PC-3 (cell line): ENCODE measurements at regions not wholly inside any gene's neighbourhood (a gene's known extent, or its start where the extent isn't known, plus 50 kb on each side); places are given as distances from the start of the nearest gene placed in this dataset.

Experiments used
- ATAC-seq: fragments of 200-7000 bp; cut with Tn5 transposase; 2 replicates; pipeline ENCODE4 v1.9.1; 2020; ENCODE audit warnings: mild to moderate bottlenecking, moderate library complexity
- BruUV-seq: library from RNA; stranded (reverse); fragments of 400-500 nt; replicated peaks from 2 replicates; lab custom pipeline; 2021; lab: Mats Ljungman, UMichigan
- CTCF ChIA-PET: fragments of 300-600 bp; sonication (Branson Sonifier 250); formaldehyde crosslinking; loops from one replicate; lab custom pipeline; 2022; ENCODE audit warnings: antibody characterized with exemption; lab: Charles Lee
- POLR2A ChIA-PET: fragments of 300-600 bp; sonication (Branson Sonifier 250); formaldehyde crosslinking; loops from one replicate; lab custom pipeline; 2022; ENCODE audit warnings: antibody characterized with exemption; ENCODE audit not compliant: unreplicated experiment; lab: Charles Lee
- DNase-seq: peaks from one replicate; pipeline ENCODE4 v3.0.0-alpha.2; 2015
- H2AFZ ChIP-seq: fragments of 300-600 bp; sonication (generic); 2 replicates; pipeline ENCODE4 v1.6.0; 2016; ENCODE audit warnings: antibody characterized with exemption, low read length
- H3F3A ChIP-seq: fragments of 300-600 bp; sonication (generic); one replicate; pipeline ENCODE4 v1.6.0; 2017; ENCODE audit warnings: antibody characterized with exemption, low read length, control low read depth, mild to moderate bottlenecking; ENCODE audit not compliant: unreplicated experiment
- H3K27ac ChIP-seq: fragments of 300-600 bp; sonication (generic); 2 replicates; pipeline ENCODE4 v1.5.1; 2016; ENCODE audit warnings: mild to moderate bottlenecking, low read length
- H3K27me3 ChIP-seq: fragments of 300-600 bp; sonication (generic); 2 replicates; pipeline ENCODE4 v1.6.1; 2016; ENCODE audit warnings: low read length, mixed read lengths
- H3K36me3 ChIP-seq: fragments of 300-600 bp; sonication (generic); 2 replicates; pipeline ENCODE4 v1.6.1; 2016; ENCODE audit warnings: low read depth, mixed run types, low read length, mixed read lengths
- H3K4me1 ChIP-seq: fragments of 300-600 bp; sonication (generic); 2 replicates; pipeline ENCODE4 v1.5.1; 2016; ENCODE audit warnings: low read length; ENCODE audit not compliant: insufficient read depth
- H3K4me2 ChIP-seq: fragments of 300-600 bp; sonication (generic); 2 replicates; pipeline ENCODE4 v1.6.0; 2016; ENCODE audit warnings: low read length
- H3K4me3 ChIP-seq: fragments of 300-600 bp; sonication (generic); 2 replicates; pipeline ENCODE4 v1.5.1; 2016; ENCODE audit warnings: mild to moderate bottlenecking, low read length, mixed read lengths
- H3K79me2 ChIP-seq: fragments of 300-600 bp; sonication (generic); 2 replicates; pipeline ENCODE4 v1.6.1; 2017; ENCODE audit warnings: low read length, mixed read lengths
- H3K9ac ChIP-seq: fragments of 300-600 bp; sonication (generic); 2 replicates; pipeline ENCODE4 v1.6.0; 2016; ENCODE audit warnings: mild to moderate bottlenecking, low read length
- H3K9me2 ChIP-seq: fragments of 300-600 bp; sonication (generic); replicated peaks from 2 replicates; pipeline ENCODE4 v1.6.1; 2016; ENCODE audit warnings: mixed run types, low read length, mixed read lengths
- H3K9me3 ChIP-seq: fragments of 300-600 bp; sonication (generic); 2 replicates; pipeline ENCODE4 v1.6.1; 2016; ENCODE audit warnings: low read length, mixed read lengths
- H4K20me1 ChIP-seq: fragments of 300-600 bp; sonication (generic); 2 replicates; pipeline ENCODE4 v1.6.1; 2016; ENCODE audit warnings: low read length, mixed read lengths
- CTCF ChIP-seq: fragments of 300-600 bp; sonication (generic); conservative IDR thresholded peaks from 2 replicates; pipeline ENCODE4 v1.5.1; 2017; ENCODE audit warnings: antibody characterized with exemption, low read depth, mild to moderate bottlenecking, low read length
- EZH2 ChIP-seq: fragments of 300-600 bp; sonication (generic); IDR thresholded peaks from one replicate; pipeline ENCODE4 v1.6.1; 2017; ENCODE audit warnings: antibody characterized with exemption, mild to moderate bottlenecking, low read length; ENCODE audit not compliant: unreplicated experiment
- EZH2phosphoT487 ChIP-seq: fragments of 300-600 bp; sonication (generic); IDR thresholded peaks from 2 replicates; pipeline ENCODE4 v1.6.1; 2018; ENCODE audit warnings: mild to moderate bottlenecking, antibody characterized with exemption, low read length, borderline replicate concordance
- intact Hi-C: fragments of 100-400 bp; cut with micrococcal nuclease; formaldehyde crosslinking; loops from 2 replicates; pipeline ENCODE4 v1.9.0; 2023

- DNase-seq (no peak), ATAC-seq (no peak)
- ChIA-PET POLR2A (no interaction called here), CTCF (no interaction called here)
- Histone ChIP-seq H3K4me1 (no peaks in the 10 kb centered on the region), H4K20me1 (no peaks in the 10 kb centered on the region), H3K9me3 (no peaks in the 10 kb centered on the region), H3K27me3 (peaks cover 81% of the 10 kb centered on the region), H3F3A (no peaks in the 10 kb centered on the region), H3K9ac (no peak overlapping the region), H3K79me2 (no peaks in the 10 kb centered on the region), H3K4me3 (no peak overlapping the region), H3K4me2 (no peak overlapping the region), H2AFZ (no peak overlapping the region), H3K9me2 (no peaks in the 10 kb centered on the region), H3K27ac (no peak overlapping the region), H3K36me3 (no peaks in the 10 kb centered on the region)
- intact Hi-C loops = no loop called here
- TF ChIP-seq EZH2phosphoT487 (no peak), CTCF (no peak), EZH2 (no peak)
- BruUV-seq = no TSS peak
Measured at GRCh38 chr13:111614009-111614408, 293.6 kb downstream of the TEX29 start.

- Histone ChIP-seq H3K36me3 (no peaks in the 10 kb centered on the region), H3K9me3 (no peaks in the 10 kb centered on the region), H3K27ac (no peak overlapping the region), H3K9me2 (no peaks in the 10 kb centered on the region), H3K79me2 (no peaks in the 10 kb centered on the region), H3F3A (no peaks in the 10 kb centered on the region), H3K27me3 (peaks cover 74% of the 10 kb centered on the region), H3K4me3 (no peak overlapping the region), H3K4me1 (no peaks in the 10 kb centered on the region), H4K20me1 (no peaks in the 10 kb centered on the region), H3K4me2 (no peak overlapping the region), H2AFZ (no peak overlapping the region), H3K9ac (no peak overlapping the region)
- no peak for DNase-seq
- intact Hi-C loops = no loop called here
- POLR2A ChIA-PET = no interaction called here
- no peak for ATAC-seq
- BruUV-seq = no TSS peak
- CTCF ChIA-PET = no interaction called here
- TF ChIP-seq CTCF (no peak), EZH2 (no peak)
Measured at GRCh38 chr13:111614613-111615012, 294.2 kb downstream of the TEX29 start.

- BruUV-seq = no TSS peak
- H3K4me1 ChIP-seq = no peaks in the 10 kb centered on the region
- no peak overlapping the region for H3K27ac ChIP-seq
- ATAC-seq (no peak), DNase-seq (no peak)
- no peaks in the 10 kb centered on the region for H3K36me3 ChIP-seq
- ChIA-PET POLR2A (no interaction called here), CTCF (no interaction called here)
- H3K79me2 ChIP-seq = no peaks in the 10 kb centered on the region
- no peak overlapping the region for H3K4me3 ChIP-seq
- no peaks in the 10 kb centered on the region for H3F3A ChIP-seq
- peaks cover 67% of the 10 kb centered on the region for H3K27me3 ChIP-seq
- TF ChIP-seq CTCF (no peak), EZH2 (no peak), EZH2phosphoT487 (no peak)
- intact Hi-C loops = no loop called here
- H3K9me2 ChIP-seq = no peaks in the 10 kb centered on the region
- H2AFZ ChIP-seq = no peak overlapping the region
- no peak overlapping the region for H3K9ac ChIP-seq
- H4K20me1 ChIP-seq = no peaks in the 10 kb centered on the region
- no peak overlapping the region for H3K4me2 ChIP-seq
- H3K9me3 ChIP-seq = no peaks in the 10 kb centered on the region
Measured at GRCh38 chr13:111616203-111616602, 295.8 kb downstream of the TEX29 start.
